ENCODE measurements at regions not wholly inside any gene's neighbourhood (a gene's known extent, or its start where the extent isn't known, plus 50 kb on each side); places are given as distances from the start of the nearest gene placed in this dataset.

DNA sequence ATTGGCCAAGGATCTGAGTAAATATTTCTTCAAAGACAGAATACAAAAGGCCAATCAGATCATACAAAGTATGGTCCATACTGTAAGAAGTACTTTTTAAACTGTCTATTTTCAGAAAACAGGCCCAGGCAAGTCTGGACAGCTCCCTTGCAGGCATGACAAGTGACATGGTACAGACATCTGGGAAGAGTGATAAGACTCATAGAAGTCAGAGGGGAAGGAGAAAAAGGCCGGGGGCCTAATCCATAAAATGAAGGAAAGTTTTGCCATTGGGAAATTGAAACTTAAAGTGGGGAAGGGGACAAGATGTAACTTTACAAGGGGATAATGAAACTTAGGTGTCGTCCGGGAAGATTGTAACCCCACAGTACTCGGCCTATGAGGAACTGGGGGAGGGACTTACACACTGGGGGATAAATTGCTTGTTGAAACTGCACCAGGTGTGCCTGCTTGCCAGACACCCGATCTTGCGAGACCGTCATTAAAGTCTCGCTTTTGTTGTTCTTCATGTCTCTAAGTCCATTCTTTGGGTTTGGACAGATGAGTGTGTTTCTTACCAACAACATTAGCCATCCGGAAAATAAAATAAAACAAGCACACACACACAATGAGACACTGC, 684.0 kb downstream of the CDH11 start:
- H3K4me3 ChIP-seq: no peak overlapping the region
- TF ChIP-seq, protein P1, sequence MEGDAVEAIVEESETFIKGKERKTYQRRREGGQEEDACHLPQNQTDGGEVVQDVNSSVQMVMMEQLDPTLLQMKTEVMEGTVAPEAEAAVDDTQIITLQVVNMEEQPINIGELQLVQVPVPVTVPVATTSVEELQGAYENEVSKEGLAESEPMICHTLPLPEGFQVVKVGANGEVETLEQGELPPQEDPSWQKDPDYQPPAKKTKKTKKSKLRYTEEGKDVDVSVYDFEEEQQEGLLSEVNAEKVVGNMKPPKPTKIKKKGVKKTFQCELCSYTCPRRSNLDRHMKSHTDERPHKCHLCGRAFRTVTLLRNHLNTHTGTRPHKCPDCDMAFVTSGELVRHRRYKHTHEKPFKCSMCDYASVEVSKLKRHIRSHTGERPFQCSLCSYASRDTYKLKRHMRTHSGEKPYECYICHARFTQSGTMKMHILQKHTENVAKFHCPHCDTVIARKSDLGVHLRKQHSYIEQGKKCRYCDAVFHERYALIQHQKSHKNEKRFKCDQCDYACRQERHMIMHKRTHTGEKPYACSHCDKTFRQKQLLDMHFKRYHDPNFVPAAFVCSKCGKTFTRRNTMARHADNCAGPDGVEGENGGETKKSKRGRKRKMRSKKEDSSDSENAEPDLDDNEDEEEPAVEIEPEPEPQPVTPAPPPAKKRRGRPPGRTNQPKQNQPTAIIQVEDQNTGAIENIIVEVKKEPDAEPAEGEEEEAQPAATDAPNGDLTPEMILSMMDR (IDR thresholded peaks at IDR 0.05): no peak
- no peak for DNase-seq
- intact Hi-C loops (cut with DNase I): no loop called here
- no peaks in the 10 kb centered on the region for H3K36me3 ChIP-seq
- no peaks in the 10 kb centered on the region for H3K27me3 ChIP-seq
- no peaks in the 10 kb centered on the region for H3K4me1 ChIP-seq
- H3K9me3 ChIP-seq: no peaks in the 10 kb centered on the region
- no peak overlapping the region for H3K27ac ChIP-seq
- H3K9ac ChIP-seq (ENCODE audit: low read depth in 2 of 2, low read length in 2 of 2): no peak overlapping the region

DNA sequence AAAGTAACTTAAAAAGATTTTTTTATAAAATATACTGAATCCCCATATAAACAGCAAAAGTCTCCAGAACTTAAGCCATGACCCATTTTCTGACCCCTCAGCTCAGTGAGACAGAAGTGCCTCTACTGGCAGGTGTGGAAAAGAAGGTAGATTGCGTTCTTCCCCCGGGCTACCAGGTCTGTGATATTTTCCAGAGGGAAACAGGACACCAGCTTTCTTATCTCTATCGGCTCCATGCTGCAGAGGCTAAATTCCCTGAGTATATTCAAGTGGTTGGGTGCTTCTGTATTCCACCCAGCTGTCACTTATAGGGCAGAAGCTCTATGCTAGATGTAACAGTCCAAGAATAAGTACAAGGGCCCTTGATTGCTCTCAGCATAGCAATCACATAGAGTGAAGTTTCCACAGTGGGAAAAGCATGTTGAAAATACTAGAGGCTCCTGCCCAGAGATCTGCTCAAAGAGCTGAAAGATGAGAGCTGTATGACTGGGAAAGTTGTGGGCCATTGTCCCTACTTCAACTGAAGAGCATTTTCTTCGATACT, 687.3 kb downstream of the CDH11 start:
- intact Hi-C loops (cut with DNase I): no loop called here
- Histone ChIP-seq H3K9ac (ENCODE audit: low read depth in 2 of 2, low read length in 2 of 2) (no peak overlapping the region), H3K36me3 (no peaks in the 10 kb centered on the region), H3K27me3 (no peaks in the 10 kb centered on the region), H3K27ac (no peak overlapping the region), H3K9me3 (no peaks in the 10 kb centered on the region), H3K4me1 (no peaks in the 10 kb centered on the region), H3K4me3 (no peak overlapping the region)
- no peak for DNase-seq
- TF ChIP-seq, protein P1 (IDR thresholded peaks at IDR 0.05): no peak

DNA sequence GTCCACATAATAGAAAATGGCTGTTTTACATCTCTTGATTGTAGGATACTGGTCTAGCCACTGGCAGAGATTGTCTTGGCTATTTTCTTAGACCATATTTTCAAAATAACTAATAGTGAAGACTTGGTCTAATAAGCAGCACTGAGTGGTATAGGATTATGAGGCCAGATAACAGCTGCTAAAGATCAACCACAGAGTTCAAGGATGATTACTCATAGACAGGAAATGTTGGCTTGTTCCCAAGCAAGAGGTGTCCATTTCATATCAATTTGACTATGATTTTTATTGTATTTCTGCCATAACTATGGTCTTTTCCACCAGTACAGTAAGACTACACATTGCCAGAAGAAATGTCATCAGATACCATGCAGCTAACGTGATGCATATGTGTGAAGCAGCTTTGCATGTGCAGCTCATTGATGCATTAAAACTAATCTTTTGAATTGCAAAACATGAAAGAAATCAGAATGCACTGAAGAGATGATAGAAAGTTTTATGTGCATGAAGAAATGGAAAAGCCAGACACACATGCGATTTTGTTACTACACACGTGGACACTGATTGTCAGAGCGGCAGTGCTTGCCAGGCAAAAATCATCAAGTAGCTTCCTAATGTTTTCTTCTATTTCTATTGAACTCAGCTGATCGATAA, 693.3 kb downstream of the CDH11 start:
- no peaks in the 10 kb centered on the region for H3K27me3 ChIP-seq
- H3K9me3 ChIP-seq: no peaks in the 10 kb centered on the region
- no peak for DNase-seq
- TF ChIP-seq, protein P1 (IDR thresholded peaks at IDR 0.05): no peak
- H3K27ac ChIP-seq: no peak overlapping the region
- H3K4me1 ChIP-seq: no peaks in the 10 kb centered on the region
- no peaks in the 10 kb centered on the region for H3K36me3 ChIP-seq
- H3K4me3 ChIP-seq: no peak overlapping the region
- intact Hi-C loops (cut with DNase I): no loop called here
- H3K9ac ChIP-seq (ENCODE audit: low read depth in 2 of 2, low read length in 2 of 2): no peak overlapping the region

DNA sequence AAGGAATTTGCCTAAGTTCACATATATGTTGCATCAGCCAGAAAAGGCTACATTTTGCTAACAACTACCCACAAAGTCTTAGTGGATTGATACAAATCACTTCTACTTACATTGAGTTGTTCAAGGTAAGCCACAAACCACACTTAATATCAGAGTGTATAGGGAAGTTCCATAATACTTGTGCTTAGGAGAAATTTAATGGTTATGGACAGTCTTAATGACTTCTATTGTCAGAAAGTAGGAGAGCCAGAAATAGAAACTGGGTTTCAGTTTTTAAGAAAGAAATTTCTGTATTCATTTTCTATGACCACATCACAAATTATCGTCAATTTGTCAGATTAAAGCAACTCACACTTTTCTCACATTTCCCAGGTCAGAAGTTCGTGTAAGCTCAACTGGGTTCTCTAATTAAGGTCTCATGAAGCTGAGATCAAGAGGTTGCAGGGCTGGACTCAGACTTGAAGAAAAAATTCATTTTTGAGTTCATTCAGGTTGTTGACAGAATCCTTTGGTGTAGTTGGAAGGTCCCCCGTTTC, 695.7 kb downstream of the CDH11 start:
- intact Hi-C loops (cut with DNase I): no loop called here
- no peak overlapping the region for H3K27ac ChIP-seq
- H3K4me3 ChIP-seq: no peak overlapping the region
- TF ChIP-seq, protein P1 (IDR thresholded peaks at IDR 0.05): no peak
- H3K9ac ChIP-seq (ENCODE audit: low read depth in 2 of 2, low read length in 2 of 2): no peak overlapping the region
- no peaks in the 10 kb centered on the region for H3K27me3 ChIP-seq
- no peaks in the 10 kb centered on the region for H3K4me1 ChIP-seq
- no peaks in the 10 kb centered on the region for H3K36me3 ChIP-seq
- H3K9me3 ChIP-seq: no peaks in the 10 kb centered on the region
- no peak for DNase-seq

DNA sequence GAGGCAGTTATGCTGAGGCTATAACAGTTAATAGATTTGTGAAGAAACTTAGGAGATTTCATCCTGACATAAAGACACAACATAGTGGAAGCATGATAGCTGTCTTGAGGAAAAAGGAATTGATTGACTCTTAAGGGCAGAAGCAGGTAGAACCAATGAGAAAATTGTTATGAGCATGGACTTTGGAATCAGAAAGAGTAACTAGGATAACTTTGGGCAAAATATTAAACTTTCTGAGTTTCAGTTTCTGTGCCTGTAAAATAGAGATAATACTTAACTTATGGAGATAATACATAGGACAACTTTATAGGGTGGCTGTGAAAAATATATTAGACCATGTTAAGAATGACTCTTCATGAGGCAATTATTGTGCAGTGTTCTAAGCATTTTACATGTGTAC, 696.5 kb downstream of the CDH11 start:
- H3K27ac ChIP-seq: no peak overlapping the region
- intact Hi-C loops (cut with DNase I): no loop called here
- H3K27me3 ChIP-seq: no peaks in the 10 kb centered on the region
- H3K36me3 ChIP-seq: no peaks in the 10 kb centered on the region
- no peak overlapping the region for H3K4me3 ChIP-seq
- TF ChIP-seq, protein P1 (IDR thresholded peaks at IDR 0.05): no peak
- no peaks in the 10 kb centered on the region for H3K9me3 ChIP-seq
- H3K4me1 ChIP-seq: no peaks in the 10 kb centered on the region
- no peak for DNase-seq
- H3K9ac ChIP-seq (ENCODE audit: low read depth in 2 of 2, low read length in 2 of 2): no peak overlapping the region

Data from colonic mucosa (tissue), 4 donors.